Stimulated activated CD4-positive, alpha-beta T cell treated with anti-CD3 and anti-CD28 coated beads, Interleukin-2, amount 100 ng/mL, for 4 hours (primary cell): ENCODE measurements at regions not wholly inside any gene's neighbourhood (a gene's known extent, or its start where the extent isn't known, plus 50 kb on each side); places are given as distances from the start of the nearest gene placed in this dataset.

ENCODE experiments used
- DNase-seq: peaks from one replicate; pipeline ENCODE4 v3.0.0-alpha.2; 2020; ENCODE audit warnings: low read depth

GRCh38 chr6:108751851-108752732 lies 96.1 kb upstream of the ARMC2 start:
- DNase-seq, result no peak

- DNase-seq, result no peak
These were observed 95.3 kb upstream of the ARMC2 start for GRCh38 chr6:108752733-108753590.

GRCh38 chr6:108755257-108756240 lies 92.7 kb upstream of the ARMC2 start:
- DNase-seq, result no peak

DNA sequence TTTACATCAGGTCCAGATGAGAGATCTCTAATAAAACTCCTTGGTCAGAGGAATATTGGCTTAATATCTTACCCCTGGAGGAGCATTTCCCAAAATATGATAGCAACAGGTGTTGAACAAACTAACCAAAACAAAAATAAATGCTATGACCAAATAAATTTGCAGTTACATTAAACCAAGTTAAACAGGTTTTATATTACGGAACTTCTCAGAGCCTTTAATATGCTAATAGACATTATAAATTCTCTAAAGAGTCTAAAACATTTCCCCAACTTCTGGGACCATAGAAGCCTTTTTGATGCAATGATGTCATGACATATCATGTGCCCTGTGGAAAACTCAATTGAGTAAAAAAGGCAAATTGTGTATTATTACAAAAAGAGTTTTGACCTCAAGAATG lies 90.9 kb upstream of the ARMC2 start:
- DNase-seq, result no peak

DNA sequence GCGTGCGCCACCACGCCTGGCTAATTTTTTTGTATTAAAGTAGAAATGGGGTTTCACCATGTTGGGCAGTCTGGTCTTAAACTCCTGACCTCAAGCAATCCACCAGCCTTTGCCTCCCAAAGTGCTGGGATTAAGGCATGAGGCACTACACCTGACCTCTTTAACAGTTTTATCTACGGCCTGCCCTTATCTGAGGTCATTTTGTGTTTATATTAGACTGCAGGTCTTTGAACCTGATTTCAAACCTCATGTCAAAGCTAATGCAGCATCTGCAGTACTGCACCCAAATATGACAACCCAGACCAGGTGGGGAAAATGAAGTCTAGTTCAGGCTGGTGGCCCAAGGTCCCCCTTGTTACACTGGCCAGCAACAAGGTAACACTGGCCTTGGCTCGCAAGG lies 89.3 kb upstream of the ARMC2 start:
- DNase-seq, result no peak

DNA sequence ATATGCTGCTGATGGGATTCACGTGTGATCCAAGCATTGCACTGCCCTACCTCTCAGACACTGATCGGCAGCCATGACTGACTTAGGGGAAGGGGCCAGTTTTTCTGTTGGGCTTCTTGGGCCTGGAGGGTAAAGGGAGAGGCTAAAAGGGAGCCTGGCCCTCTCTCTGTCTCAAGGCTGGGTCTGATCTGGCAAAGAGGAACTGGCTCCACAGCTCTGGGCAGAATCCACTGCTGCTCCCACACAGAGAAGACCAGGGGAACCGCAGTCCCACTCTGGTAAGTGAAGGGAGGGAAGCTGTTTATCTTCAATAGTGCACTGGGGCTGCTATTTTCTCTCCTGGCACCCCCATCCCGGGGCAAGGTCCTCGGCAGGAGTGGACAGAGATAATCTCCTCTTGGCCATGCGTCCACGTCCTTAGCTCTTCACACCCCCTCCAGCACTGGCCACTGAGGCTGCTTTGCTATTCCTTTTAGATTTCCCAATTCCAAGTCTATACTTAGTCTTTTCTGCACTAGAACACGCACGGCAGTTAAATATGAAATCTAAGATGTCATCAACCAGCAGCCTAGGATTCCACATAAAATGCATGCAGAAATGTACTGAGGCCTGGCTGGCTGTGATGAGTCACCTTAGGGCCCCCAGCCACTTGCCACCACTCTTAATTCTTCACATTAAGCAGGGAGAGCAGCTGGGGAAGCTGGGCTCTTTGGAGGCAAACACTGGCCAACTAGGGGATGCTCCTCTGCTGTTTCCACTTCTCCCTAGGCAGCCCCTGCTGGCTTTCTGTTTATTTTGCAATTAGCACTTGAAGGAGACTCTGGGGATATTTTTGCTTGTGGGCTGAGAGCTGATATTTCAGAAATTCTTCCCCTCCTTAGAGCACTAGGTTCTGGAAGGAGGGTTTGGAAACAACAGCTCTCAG lies 87.8 kb upstream of the ARMC2 start:
- no peak for DNase-seq

DNA sequence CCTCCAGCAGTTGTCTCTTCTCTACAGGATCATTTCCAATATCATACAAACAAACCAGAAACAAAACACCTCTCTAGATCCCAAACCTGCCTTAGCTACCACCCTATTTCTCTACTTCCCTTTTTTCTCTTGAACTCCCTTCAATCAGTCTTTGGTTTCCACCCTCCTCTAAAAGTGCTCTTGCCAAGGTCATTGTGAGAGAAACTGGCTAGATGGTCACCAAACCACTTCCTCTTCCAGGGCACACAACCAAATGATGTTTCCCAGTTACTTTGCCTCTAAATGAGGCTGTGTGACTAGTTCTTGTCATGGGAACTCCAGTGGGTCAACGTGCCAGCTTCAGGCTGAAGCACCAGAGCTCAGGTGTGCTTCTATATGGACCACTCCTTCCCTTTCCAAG lies 85.8 kb upstream of the ARMC2 start:
- no peak for DNase-seq

DNA sequence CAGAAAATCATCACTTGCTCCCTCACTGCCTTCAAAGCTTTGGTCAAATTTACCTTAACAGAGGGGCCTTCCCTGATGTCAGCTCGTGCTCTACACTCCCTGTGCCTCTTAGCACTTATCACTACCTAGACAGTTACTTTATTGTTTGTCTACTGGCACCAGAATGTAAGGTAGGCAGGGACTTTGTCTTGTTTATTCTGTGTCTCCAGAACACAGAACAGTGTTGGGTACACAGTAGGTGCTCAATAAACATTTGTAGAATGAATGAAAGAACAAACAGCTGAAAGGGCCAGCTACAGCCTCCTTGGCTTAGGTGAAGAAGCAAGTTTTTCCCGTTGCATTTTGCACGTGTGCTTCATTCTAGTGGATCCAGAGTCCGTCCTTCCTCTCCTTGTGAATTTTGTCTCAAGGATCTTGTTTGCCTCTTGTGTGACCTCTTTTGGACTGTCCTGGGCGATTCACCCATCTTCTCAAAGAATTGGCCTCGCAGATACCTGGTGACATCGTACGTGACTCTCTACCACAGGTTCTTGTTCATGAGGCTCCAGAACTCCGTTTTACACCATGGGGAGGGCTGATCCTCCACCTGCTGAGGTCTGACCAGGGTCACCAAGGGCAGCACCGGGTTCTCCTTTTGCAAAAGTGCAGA lies 84.2 kb upstream of the ARMC2 start:
- DNase-seq, result no peak

DNA sequence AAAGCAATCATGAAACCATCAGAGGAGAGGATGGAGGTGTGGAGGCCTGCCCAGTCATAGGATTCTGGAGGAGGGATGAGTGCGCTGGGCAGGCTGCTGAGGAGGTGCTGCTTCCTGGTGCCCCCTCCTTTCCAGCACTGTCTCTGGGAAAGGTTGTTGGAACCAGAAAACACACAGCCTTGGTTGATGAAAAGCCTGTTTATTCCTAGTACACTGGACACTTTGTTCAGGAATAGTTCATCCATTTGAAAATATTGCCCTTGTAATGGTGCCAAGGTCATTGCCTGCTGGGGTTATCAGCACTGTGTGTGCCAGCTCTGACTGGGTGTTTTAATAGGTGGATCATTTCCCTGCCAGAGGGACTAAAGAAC lies 83.7 kb upstream of the ARMC2 start:
- DNase-seq, result no peak

DNA sequence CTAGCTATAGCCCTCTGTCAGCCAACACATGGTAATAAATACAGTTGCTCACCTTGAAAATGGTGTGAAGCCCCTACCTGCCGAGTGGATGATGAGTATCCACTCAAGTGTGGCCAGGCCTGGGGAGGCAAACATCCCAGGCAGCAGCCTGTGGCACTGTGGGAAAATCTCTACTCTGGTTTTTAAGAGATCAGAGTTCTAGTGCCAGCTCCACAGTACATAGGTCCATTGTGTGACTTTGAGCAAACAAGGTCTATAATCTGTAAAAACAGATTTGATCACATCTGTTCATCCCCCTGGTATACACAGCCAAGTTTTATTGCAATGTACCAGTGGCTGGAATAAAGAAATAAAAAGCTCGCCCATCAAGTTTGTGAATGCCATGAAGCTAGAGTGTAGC lies 82.7 kb upstream of the ARMC2 start:
- DNase-seq, result no peak

- DNase-seq, result no peak
These were observed 81.8 kb upstream of the ARMC2 start for GRCh38 chr6:108766419-108766818.

DNA sequence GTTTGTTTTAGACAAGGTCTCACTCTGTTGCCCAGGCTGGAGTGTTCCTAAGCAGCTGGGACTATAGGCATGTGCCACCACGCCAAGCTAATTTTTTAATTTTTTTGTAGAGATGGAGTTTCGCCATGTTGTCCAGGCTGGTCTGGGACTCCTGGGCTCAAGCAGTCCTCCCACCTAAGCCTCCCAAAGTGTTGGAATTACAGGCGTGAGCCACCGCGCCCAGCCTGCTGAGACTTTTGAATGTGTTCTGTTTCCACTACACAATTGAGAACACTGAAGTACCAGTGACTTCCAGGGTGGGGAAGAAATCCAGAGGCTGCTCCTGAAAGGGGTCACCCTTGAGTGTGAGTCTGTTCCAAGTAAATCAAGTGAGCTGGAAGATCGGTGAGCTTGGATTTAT lies 81.3 kb upstream of the ARMC2 start:
- DNase-seq, result no peak

DNA sequence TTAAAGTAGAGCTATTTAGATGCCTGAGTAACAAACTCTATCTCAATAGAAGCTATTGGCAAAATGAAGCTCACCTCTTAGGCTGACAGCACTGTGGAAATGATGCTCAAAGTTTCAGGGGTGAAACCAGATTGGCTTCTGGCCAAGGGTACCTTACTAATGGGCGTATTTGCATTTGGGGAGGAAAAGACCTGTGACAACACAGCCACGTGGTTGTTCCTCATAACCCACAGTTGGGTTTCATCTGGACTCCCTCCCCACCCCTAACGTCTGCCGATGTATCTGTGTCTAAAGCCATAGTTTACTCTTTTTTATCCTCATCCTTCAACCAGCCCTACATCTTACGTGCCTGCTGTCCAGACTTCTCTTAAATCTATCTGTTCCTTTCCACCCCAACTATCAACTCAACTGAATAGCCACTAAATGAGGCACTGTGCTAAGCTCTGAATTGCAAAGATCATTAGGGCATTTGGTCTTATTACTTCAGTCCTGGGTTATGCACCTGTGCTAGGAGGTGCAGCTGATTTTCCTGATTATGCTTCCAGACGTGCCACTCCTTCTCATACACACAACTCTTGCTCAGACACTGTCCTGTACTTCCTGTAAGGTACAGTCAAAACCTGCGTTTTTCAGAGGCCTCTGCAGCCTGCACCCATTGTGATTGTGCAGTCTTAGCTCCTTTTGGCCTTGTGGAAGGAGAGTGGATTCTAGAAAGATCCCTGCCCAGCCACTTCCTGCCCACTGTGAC lies 80.6 kb upstream of the ARMC2 start:
- no peak for DNase-seq

- DNase-seq, result no peak
These were observed 80.1 kb upstream of the ARMC2 start for GRCh38 chr6:108768166-108768555.

- no peak for DNase-seq
These were observed 79.3 kb upstream of the ARMC2 start for GRCh38 chr6:108768792-108769524.

DNA sequence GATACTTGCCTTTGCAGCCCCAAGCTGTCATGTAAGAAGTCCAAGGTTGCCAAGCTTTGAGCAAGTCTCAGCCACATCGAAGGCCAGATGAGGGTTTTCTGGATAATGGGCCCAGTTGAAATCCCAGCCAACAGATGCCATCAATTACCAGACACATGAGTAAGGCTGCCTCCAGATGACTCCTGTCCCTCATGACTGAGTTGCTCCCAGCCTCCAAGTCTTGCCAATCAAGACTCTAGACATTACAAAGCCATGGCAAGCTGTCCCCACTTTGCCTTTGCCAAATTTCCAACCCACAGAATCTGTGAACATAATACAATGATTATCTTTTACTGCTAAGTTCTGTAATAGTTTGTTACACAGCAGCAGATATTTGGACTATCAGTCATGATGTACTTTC lies 76.8 kb upstream of the ARMC2 start:
- DNase-seq, result no peak

GRCh38 chr6:108774555-108774954 lies 73.7 kb upstream of the ARMC2 start:
- no peak for DNase-seq

- no peak for DNase-seq
These were observed 70.7 kb upstream of the ARMC2 start for GRCh38 chr6:108777536-108777935.
